Right atrium auricular region (tissue), 2 donors: ENCODE measurements at regions not wholly inside any gene's neighbourhood (a gene's known extent, or its start where the extent isn't known, plus 50 kb on each side); places are given as distances from the start of the nearest gene placed in this dataset.

Source experiments
- DNase-seq: peaks from one replicate; pipeline ENCODE4 v3.0.0-alpha.2; 2019; ENCODE audit warnings: low spot score
- H3K27ac ChIP-seq, 2 donors: fragments of 200-600 bp; sonication (generic); 1 replicate in 1 of 2; 2 replicates in 1 of 2; pipeline ENCODE4 v1.5.1; 2016 to 2019
- H3K27me3 ChIP-seq, 2 donors: fragments of 200-600 bp; sonication (generic); one replicate each; pipeline versions ENCODE4 v1.5.1 to v1.6.0; 2017 to 2019
- H3K36me3 ChIP-seq: fragments of 200-600 bp; sonication (generic); one replicate; pipeline ENCODE4 v1.5.1; 2016
- H3K4me1 ChIP-seq, 2 donors: fragments of 200-600 bp; sonication (generic); one replicate each; pipeline versions ENCODE4 v1.5.1 to v1.6.0; 2017 to 2019
- H3K4me3 ChIP-seq, 2 donors: fragments of 200-600 bp; sonication (generic); 1 replicate in 1 of 2; 2 replicates in 1 of 2; pipeline ENCODE4 v1.5.1; 2017 to 2019; ENCODE audit warnings: mild to moderate bottlenecking in 1 of 2, moderate library complexity in 1 of 2
- H3K9me3 ChIP-seq, 2 donors: fragments of 200-600 bp; sonication (generic); one replicate each; pipeline ENCODE4 v1.5.1; 2019
- TF ChIP-seq, protein P1 (sequence below), 2 donors: fragments of 200-600 bp; sonication (generic); IDR thresholded peaks; one replicate each; pipeline ENCODE4 v1.5.1; 2019; ENCODE audit warnings: antibody characterized with exemption in 2 of 2

- Histone ChIP-seq H3K4me1 (no peaks in the 10 kb centered on the region), H3K4me3 (no peak overlapping the region), H3K27me3 (no peaks in the 10 kb centered on the region), H3K9me3 (no peaks in the 10 kb centered on the region), H3K27ac (no peak overlapping the region), H3K36me3 (no peaks in the 10 kb centered on the region)
- TF ChIP-seq, protein P1, sequence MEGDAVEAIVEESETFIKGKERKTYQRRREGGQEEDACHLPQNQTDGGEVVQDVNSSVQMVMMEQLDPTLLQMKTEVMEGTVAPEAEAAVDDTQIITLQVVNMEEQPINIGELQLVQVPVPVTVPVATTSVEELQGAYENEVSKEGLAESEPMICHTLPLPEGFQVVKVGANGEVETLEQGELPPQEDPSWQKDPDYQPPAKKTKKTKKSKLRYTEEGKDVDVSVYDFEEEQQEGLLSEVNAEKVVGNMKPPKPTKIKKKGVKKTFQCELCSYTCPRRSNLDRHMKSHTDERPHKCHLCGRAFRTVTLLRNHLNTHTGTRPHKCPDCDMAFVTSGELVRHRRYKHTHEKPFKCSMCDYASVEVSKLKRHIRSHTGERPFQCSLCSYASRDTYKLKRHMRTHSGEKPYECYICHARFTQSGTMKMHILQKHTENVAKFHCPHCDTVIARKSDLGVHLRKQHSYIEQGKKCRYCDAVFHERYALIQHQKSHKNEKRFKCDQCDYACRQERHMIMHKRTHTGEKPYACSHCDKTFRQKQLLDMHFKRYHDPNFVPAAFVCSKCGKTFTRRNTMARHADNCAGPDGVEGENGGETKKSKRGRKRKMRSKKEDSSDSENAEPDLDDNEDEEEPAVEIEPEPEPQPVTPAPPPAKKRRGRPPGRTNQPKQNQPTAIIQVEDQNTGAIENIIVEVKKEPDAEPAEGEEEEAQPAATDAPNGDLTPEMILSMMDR (IDR thresholded peaks at IDR 0.05) = no peak
- DNase-seq = no peak
Observed at GRCh38 chr20:54723723-54724122, 248.3 kb downstream of the DOK5 start.

DNA sequence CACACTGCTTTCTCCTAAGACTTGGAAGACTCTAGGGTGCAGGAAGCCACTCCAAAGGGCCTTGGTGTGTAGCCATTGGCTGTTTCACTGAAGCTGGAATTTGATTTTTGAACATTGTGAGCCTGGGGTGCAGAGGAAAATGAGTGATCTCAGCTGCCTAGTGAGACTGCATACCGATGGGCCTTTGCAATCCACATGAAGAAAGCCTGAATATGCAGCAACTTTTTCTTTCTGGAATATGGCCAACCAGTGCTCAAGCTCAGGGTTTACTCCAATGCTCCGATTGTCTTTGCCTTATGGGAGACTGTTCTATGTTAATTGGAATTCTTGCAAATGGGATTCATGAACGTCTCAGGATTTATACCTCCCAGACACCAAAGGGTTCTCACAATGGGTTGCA, 242.6 kb downstream of the DOK5 start:
- Histone ChIP-seq H3K27ac (no peak overlapping the region), H3K4me1 (no peaks in the 10 kb centered on the region), H3K4me3 (no peak overlapping the region), H3K9me3 (no peaks in the 10 kb centered on the region), H3K36me3 (no peaks in the 10 kb centered on the region), H3K27me3 (no peaks in the 10 kb centered on the region)
- TF ChIP-seq, protein P1 (IDR thresholded peaks at IDR 0.05) = no peak
- no peak for DNase-seq

- H3K4me3 ChIP-seq = no peak overlapping the region
- H3K27ac ChIP-seq = no peak overlapping the region
- no peaks in the 10 kb centered on the region for H3K36me3 ChIP-seq
- H3K4me1 ChIP-seq = no peaks in the 10 kb centered on the region
- no peak for DNase-seq
- peaks cover 0 to 4% of the 10 kb centered on the region in 2 donors for H3K27me3 ChIP-seq
- TF ChIP-seq, protein P1 (IDR thresholded peaks at IDR 0.05) = no peak
- H3K9me3 ChIP-seq = no peaks in the 10 kb centered on the region
Observed at GRCh38 chr20:54716790-54717189, 241.4 kb downstream of the DOK5 start.

- Histone ChIP-seq H3K36me3 (no peaks in the 10 kb centered on the region), H3K4me1 (no peaks in the 10 kb centered on the region), H3K27me3 (peaks cover 0 to 4% of the 10 kb centered on the region in 2 donors), H3K27ac (no peak overlapping the region), H3K9me3 (no peaks in the 10 kb centered on the region), H3K4me3 (no peak overlapping the region)
- TF ChIP-seq, protein P1 (IDR thresholded peaks at IDR 0.05) = no peak
- DNase-seq = no peak
Observed at GRCh38 chr20:54716174-54716747, 240.9 kb downstream of the DOK5 start.

DNA sequence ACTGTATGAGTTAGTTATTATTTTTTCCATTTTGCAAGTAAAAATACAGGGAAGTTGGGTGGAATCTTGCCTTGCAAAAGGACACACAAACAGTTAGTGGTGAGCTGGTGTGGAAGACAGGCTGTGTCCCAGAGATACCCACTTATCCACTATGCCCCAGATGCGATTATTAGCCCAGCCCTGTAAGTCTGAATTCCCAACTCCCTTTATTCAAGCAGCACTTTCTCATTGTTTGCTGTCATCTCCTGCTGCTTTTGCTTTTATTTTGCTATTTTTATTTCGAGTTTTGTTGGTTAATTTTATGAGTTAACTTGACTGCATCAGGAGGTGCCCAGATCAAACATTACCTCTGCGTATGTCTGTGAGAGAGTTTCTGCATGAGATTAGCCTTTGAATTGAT, 239.4 kb downstream of the DOK5 start:
- Histone ChIP-seq H3K4me1 (no peaks in the 10 kb centered on the region), H3K27me3 (peaks cover 0 to 4% of the 10 kb centered on the region in 2 donors), H3K27ac (no peak overlapping the region), H3K9me3 (no peaks in the 10 kb centered on the region), H3K36me3 (no peaks in the 10 kb centered on the region), H3K4me3 (no peak overlapping the region)
- no peak for DNase-seq
- TF ChIP-seq, protein P1 (IDR thresholded peaks at IDR 0.05) = no peak

- no peak for DNase-seq
- peaks cover 0 to 4% of the 10 kb centered on the region in 2 donors for H3K27me3 ChIP-seq
- H3K4me3 ChIP-seq = no peak overlapping the region
- H3K9me3 ChIP-seq = no peaks in the 10 kb centered on the region
- H3K36me3 ChIP-seq = no peaks in the 10 kb centered on the region
- no peaks in the 10 kb centered on the region for H3K4me1 ChIP-seq
- TF ChIP-seq, protein P1 (IDR thresholded peaks at IDR 0.05) = no peak
- H3K27ac ChIP-seq = no peak overlapping the region
Observed at GRCh38 chr20:54713727-54714126, 238.3 kb downstream of the DOK5 start.
